ENCODE measurements at regions not wholly inside any gene's neighbourhood (a gene's known extent, or its start where the extent isn't known, plus 50 kb on each side); places are given as distances from the start of the nearest gene placed in this dataset.
A peak's percentile ranks its signal among the peaks of the same experiment; 100 is the strongest.

GRCh38 chr12:46509135-46509534 is 136.6 kb upstream of the SLC38A2 start:
- Mint-ChIP-seq H3K4me1 (ENCODE audit: insufficient read depth, unreplicated experiment) (peaks cover 6% of the 10 kb centered on the region), H3K27me3 (ENCODE audit: insufficient read depth, unreplicated experiment) (no peaks in the 10 kb centered on the region), H3K27ac (ENCODE audit: low read depth, unreplicated experiment) (no peak overlapping the region), H3K9me3 (ENCODE audit: unreplicated experiment) (peaks cover 66% of the 10 kb centered on the region), H3K4me3 (ENCODE audit: unreplicated experiment) (no peak overlapping the region), H3K36me3 (ENCODE audit: insufficient read depth, unreplicated experiment) (peaks cover 4% of the 10 kb centered on the region)
- DNase-seq (ENCODE audit: unreplicated experiment) = no peak
- CTCF ChIA-PET = interaction anchor here (0.9 kb wide), 1 partner anchor 15 kb away, joined by 3 read pairs; no protein-coding TSS in a partner anchor
- TF ChIP-seq, protein P1, sequence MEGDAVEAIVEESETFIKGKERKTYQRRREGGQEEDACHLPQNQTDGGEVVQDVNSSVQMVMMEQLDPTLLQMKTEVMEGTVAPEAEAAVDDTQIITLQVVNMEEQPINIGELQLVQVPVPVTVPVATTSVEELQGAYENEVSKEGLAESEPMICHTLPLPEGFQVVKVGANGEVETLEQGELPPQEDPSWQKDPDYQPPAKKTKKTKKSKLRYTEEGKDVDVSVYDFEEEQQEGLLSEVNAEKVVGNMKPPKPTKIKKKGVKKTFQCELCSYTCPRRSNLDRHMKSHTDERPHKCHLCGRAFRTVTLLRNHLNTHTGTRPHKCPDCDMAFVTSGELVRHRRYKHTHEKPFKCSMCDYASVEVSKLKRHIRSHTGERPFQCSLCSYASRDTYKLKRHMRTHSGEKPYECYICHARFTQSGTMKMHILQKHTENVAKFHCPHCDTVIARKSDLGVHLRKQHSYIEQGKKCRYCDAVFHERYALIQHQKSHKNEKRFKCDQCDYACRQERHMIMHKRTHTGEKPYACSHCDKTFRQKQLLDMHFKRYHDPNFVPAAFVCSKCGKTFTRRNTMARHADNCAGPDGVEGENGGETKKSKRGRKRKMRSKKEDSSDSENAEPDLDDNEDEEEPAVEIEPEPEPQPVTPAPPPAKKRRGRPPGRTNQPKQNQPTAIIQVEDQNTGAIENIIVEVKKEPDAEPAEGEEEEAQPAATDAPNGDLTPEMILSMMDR (IDR thresholded peaks at IDR 0.05; ENCODE audit: unreplicated experiment) = no peak
- no TSS peak for BruUV-seq (replicated peaks)
- POLR2A ChIA-PET = no interaction called here
- intact Hi-C loops (cut with micrococcal nuclease) = no loop called here

DNA sequence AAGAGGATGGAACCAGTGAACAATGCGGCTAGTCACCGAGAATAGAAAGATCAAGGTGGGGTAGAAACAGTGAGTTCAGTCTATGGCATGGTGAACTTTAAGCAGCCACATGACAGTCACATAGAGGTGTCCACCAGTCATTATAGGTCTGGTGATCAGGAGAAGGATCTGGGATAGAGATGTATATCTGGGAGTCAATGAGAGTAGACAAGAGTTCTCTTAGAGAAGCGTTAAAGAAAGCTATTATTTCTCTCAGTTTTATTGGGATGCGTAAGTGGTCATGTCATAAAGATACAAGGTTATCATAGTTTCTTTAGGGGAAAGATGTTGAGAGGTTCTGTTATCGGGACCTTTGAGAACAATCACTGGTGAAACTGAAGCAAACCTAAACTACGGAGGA is 136.1 kb upstream of the SLC38A2 start:
- TF ChIP-seq, protein P1 (IDR thresholded peaks at IDR 0.05; ENCODE audit: unreplicated experiment) = no peak
- H3K27ac Mint-ChIP-seq (ENCODE audit: low read depth, unreplicated experiment) = no peak overlapping the region
- no peaks in the 10 kb centered on the region for H3K27me3 Mint-ChIP-seq (ENCODE audit: insufficient read depth, unreplicated experiment)
- H3K9me3 Mint-ChIP-seq (ENCODE audit: unreplicated experiment) = peaks cover 68% of the 10 kb centered on the region
- peaks cover 4% of the 10 kb centered on the region for H3K36me3 Mint-ChIP-seq (ENCODE audit: insufficient read depth, unreplicated experiment)
- no peak overlapping the region for H3K4me3 Mint-ChIP-seq (ENCODE audit: unreplicated experiment)
- CTCF ChIA-PET = interaction anchor here (0.7 to 0.9 kb wide), 2 partner anchors 11 to 16 kb away, joined by 3 read pairs; no protein-coding TSS in a partner anchor
- POLR2A ChIA-PET = no interaction called here
- intact Hi-C loops (cut with micrococcal nuclease) = no loop called here
- BruUV-seq (replicated peaks) = no TSS peak
- DNase-seq (ENCODE audit: unreplicated experiment) = no peak
- H3K4me1 Mint-ChIP-seq (ENCODE audit: insufficient read depth, unreplicated experiment) = peaks cover 6% of the 10 kb centered on the region

GRCh38 chr12:46507766-46508165 is 135.2 kb upstream of the SLC38A2 start:
- intact Hi-C loops (cut with micrococcal nuclease) = no loop called here
- H3K4me3 Mint-ChIP-seq (ENCODE audit: unreplicated experiment) = no peak overlapping the region
- peaks cover 69% of the 10 kb centered on the region for H3K9me3 Mint-ChIP-seq (ENCODE audit: unreplicated experiment)
- no peak overlapping the region for H3K27ac Mint-ChIP-seq (ENCODE audit: low read depth, unreplicated experiment)
- POLR2A ChIA-PET = interaction anchor here (0.7 to 1.4 kb wide), 2 partner anchors 9 to 15 kb away, joined by 3 to 4 read pairs; no protein-coding TSS in a partner anchor
- CTCF ChIA-PET = interaction anchor here (0.7 kb wide), 1 partner anchor 12 kb away, joined by 3 read pairs; no protein-coding TSS in a partner anchor
- peaks cover 4% of the 10 kb centered on the region for H3K36me3 Mint-ChIP-seq (ENCODE audit: insufficient read depth, unreplicated experiment)
- peaks cover 6% of the 10 kb centered on the region for H3K4me1 Mint-ChIP-seq (ENCODE audit: insufficient read depth, unreplicated experiment)
- TF ChIP-seq, protein P1 (IDR thresholded peaks at IDR 0.05; ENCODE audit: unreplicated experiment) = no peak
- no peaks in the 10 kb centered on the region for H3K27me3 Mint-ChIP-seq (ENCODE audit: insufficient read depth, unreplicated experiment)
- peak; percentile 26 for DNase-seq (ENCODE audit: unreplicated experiment)
- BruUV-seq (replicated peaks) = no TSS peak

- H3K4me1 Mint-ChIP-seq (ENCODE audit: insufficient read depth, unreplicated experiment) = peaks cover 6% of the 10 kb centered on the region
- no peak for DNase-seq (ENCODE audit: unreplicated experiment)
- intact Hi-C loops (cut with micrococcal nuclease) = no loop called here
- TF ChIP-seq, protein P1 (IDR thresholded peaks at IDR 0.05; ENCODE audit: unreplicated experiment) = no peak
- POLR2A ChIA-PET = interaction anchor here (1.4 kb wide), 1 partner anchor 14 kb away, joined by 4 read pairs; no protein-coding TSS in a partner anchor
- BruUV-seq (replicated peaks) = no TSS peak
- no peaks in the 10 kb centered on the region for H3K27me3 Mint-ChIP-seq (ENCODE audit: insufficient read depth, unreplicated experiment)
- CTCF ChIA-PET = interaction anchor here (0.6 to 0.7 kb wide), 2 partner anchors 13 to 72 kb away, joined by 3 read pairs; no protein-coding TSS in a partner anchor
- H3K36me3 Mint-ChIP-seq (ENCODE audit: insufficient read depth, unreplicated experiment) = peaks cover 4% of the 10 kb centered on the region
- H3K27ac Mint-ChIP-seq (ENCODE audit: low read depth, unreplicated experiment) = no peak overlapping the region
- no peak overlapping the region for H3K4me3 Mint-ChIP-seq (ENCODE audit: unreplicated experiment)
- peaks cover 71% of the 10 kb centered on the region for H3K9me3 Mint-ChIP-seq (ENCODE audit: unreplicated experiment)
These were observed 134.4 kb upstream of the SLC38A2 start for GRCh38 chr12:46506961-46507360.
